CD4-positive, alpha-beta memory T cell (primary cell): ENCODE measurements at regions not wholly inside any gene's neighbourhood (a gene's known extent, or its start where the extent isn't known, plus 50 kb on each side); places are given as distances from the start of the nearest gene placed in this dataset.

Source experiments
- CTCF ChIA-PET: fragments of 350-600 bp; sonication (Branson Sonifier 250); formaldehyde crosslinking; loops from one replicate; lab custom pipeline; 2021; ENCODE audit warnings: inconsistent platforms; ENCODE audit not compliant: partially characterized antibody; lab: Charles Lee
- POLR2A ChIA-PET: fragments of 350-600 bp; sonication (Branson Sonifier 250); formaldehyde crosslinking; loops from one replicate; lab custom pipeline; 2021; ENCODE audit not compliant: partially characterized antibody; lab: Charles Lee
- DNase-seq, 5 donors: peaks; one replicate each; pipeline versions ENCODE4 v3.0.0 to v3.0.0-alpha.2; 2020 to 2022; ENCODE audit warnings: mixed read lengths in 1 of 5
- H3K27ac ChIP-seq: one replicate; pipeline ENCODE4 v1.7.0; 2013; ENCODE audit warnings: low read depth, low read length
- H3K27me3 ChIP-seq: 2 replicates; pipeline ENCODE4 v1.7.0; 2013; ENCODE audit warnings: mild to moderate bottlenecking, low read length, moderate library complexity; ENCODE audit not compliant: insufficient read depth
- H3K36me3 ChIP-seq: 2 replicates; pipeline ENCODE4 v1.7.0; 2013; ENCODE audit warnings: mild to moderate bottlenecking, low read length, moderate library complexity; ENCODE audit not compliant: insufficient read depth
- H3K4me1 ChIP-seq: 2 replicates; pipeline ENCODE4 v1.7.0; 2013; ENCODE audit warnings: mild to moderate bottlenecking, low read length, moderate library complexity; ENCODE audit not compliant: insufficient read depth
- H3K4me3 ChIP-seq, 2 donors: one replicate each; pipeline ENCODE4 v1.7.0; 2013; ENCODE audit warnings: low read length in 2 of 2, mild to moderate bottlenecking in 1 of 2
- H3K9me3 ChIP-seq, 2 donors: one replicate each; pipeline ENCODE4 v1.7.0; 2013; ENCODE audit warnings: low read length in 2 of 2, control low read depth in 1 of 2; ENCODE audit not compliant: control insufficient read depth in 1 of 2
- H3K27ac Mint-ChIP-seq, 7 donors: one replicate each; pipeline ENCODE4 v1.8.0; 2020 to 2021; ENCODE audit warnings: mixed read lengths in 7 of 7, mild to moderate bottlenecking in 6 of 7, inconsistent platforms in 3 of 7, moderate library complexity in 3 of 7
- H3K27me3 Mint-ChIP-seq, 2 donors: one replicate each; pipeline ENCODE4 v1.8.0; 2020 to 2021; ENCODE audit warnings: mixed read lengths in 2 of 2
- H3K36me3 Mint-ChIP-seq, 2 donors: one replicate each; pipeline ENCODE4 v1.8.0; 2020 to 2021; ENCODE audit warnings: mixed read lengths in 2 of 2, inconsistent platforms in 1 of 2, mild to moderate bottlenecking in 1 of 2
- H3K4me1 Mint-ChIP-seq, 4 donors: one replicate each; pipeline ENCODE4 v1.8.0; 2020 to 2021; ENCODE audit warnings: mixed read lengths in 4 of 4, mild to moderate bottlenecking in 1 of 4
- H3K4me3 Mint-ChIP-seq, 8 donors: one replicate each; pipeline ENCODE4 v1.8.0; 2020 to 2021; ENCODE audit warnings: mixed read lengths in 8 of 8, mild to moderate bottlenecking in 7 of 8, moderate library complexity in 6 of 8, inconsistent platforms in 3 of 8
- H3K9me3 Mint-ChIP-seq, 8 donors: one replicate each; pipeline ENCODE4 v1.8.0; 2020 to 2021; ENCODE audit warnings: mixed read lengths in 8 of 8, mild to moderate bottlenecking in 5 of 8, inconsistent platforms in 3 of 8, moderate library complexity in 1 of 8
- intact Hi-C: fragments of 100-400 bp; cut with micrococcal nuclease; formaldehyde crosslinking; loops from one replicate; pipeline ENCODE4 v1.15.1; 2023

GRCh38 chr22:25366876-25367466, 147.5 kb downstream of the CRYBB2 start:
- Mint-ChIP-seq H3K4me1 (peaks cover 2 to 17% (median 4%) of the 10 kb centered on the region in 4 donors), H3K27ac (peak overlapping the region in 1 of 7 donors; percentile 43), H3K9me3 (no peaks in the 10 kb centered on the region), H3K36me3 (peaks cover 4 to 8% of the 10 kb centered on the region in 2 donors), H3K27me3 (no peaks in the 10 kb centered on the region), H3K4me3 (no peak overlapping the region)
- Histone ChIP-seq H3K36me3 (no peaks in the 10 kb centered on the region), H3K9me3 (no peaks in the 10 kb centered on the region), H3K4me3 (no peak overlapping the region), H3K27ac (no peak overlapping the region), H3K4me1 (no peaks in the 10 kb centered on the region), H3K27me3 (no peaks in the 10 kb centered on the region)
- ChIA-PET POLR2A (no interaction called here), CTCF (interaction anchor here (0.9 kb wide), 1 partner anchor 8 kb away, joined by 3 read pairs; no protein-coding TSS in a partner anchor)
- no peak for DNase-seq
- intact Hi-C loops, result no loop called here

DNA sequence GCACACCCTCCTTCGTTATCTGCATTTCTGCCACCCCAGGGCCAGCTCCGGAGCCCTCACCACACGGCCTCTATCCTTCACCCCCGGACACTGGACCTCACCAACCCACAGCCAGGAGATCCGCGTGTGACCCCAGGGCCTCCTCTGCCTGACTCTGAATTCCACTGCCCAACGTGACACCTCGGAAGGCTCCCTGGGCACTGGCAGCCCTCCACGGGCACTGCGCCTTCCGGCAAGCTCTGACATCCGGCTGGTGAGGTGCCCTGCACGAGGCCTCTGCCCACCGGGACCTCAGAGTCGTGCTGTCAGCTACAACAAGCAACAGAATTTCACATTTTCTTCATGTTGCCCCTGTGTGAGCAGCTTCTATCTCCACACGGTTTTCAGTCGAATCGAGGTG, 148.3 kb downstream of the CRYBB2 start:
- Mint-ChIP-seq H3K4me3 (no peak overlapping the region), H3K27me3 (no peaks in the 10 kb centered on the region), H3K4me1 (peaks cover 0 to 11% (median 4%) of the 10 kb centered on the region in 4 donors), H3K27ac (peak overlapping the region in 1 of 7 donors; percentile 88), H3K9me3 (no peaks in the 10 kb centered on the region), H3K36me3 (peaks cover 4 to 7% of the 10 kb centered on the region in 2 donors)
- no peaks in the 10 kb centered on the region for H3K9me3 ChIP-seq
- no peaks in the 10 kb centered on the region for H3K27me3 ChIP-seq
- no peak for DNase-seq
- POLR2A ChIA-PET, result no interaction called here
- H3K4me3 ChIP-seq, result no peak overlapping the region
- H3K4me1 ChIP-seq, result no peaks in the 10 kb centered on the region
- no peaks in the 10 kb centered on the region for H3K36me3 ChIP-seq
- H3K27ac ChIP-seq, result no peak overlapping the region
- CTCF ChIA-PET, result no interaction called here
- intact Hi-C loops, result no loop called here

- Histone ChIP-seq H3K9me3 (no peaks in the 10 kb centered on the region), H3K4me1 (no peaks in the 10 kb centered on the region), H3K4me3 (no peak overlapping the region), H3K36me3 (no peaks in the 10 kb centered on the region), H3K27ac (no peak overlapping the region), H3K27me3 (no peaks in the 10 kb centered on the region)
- Mint-ChIP-seq H3K27ac (peak overlapping the region in 2 of 7 donors; percentile 19 to 77), H3K9me3 (no peaks in the 10 kb centered on the region), H3K4me1 (peaks cover 0 to 11% (median 4%) of the 10 kb centered on the region in 4 donors), H3K27me3 (no peaks in the 10 kb centered on the region), H3K4me3 (no peak overlapping the region), H3K36me3 (peaks cover 7 to 9% of the 10 kb centered on the region in 2 donors)
- CTCF ChIA-PET, result no interaction called here
- DNase-seq, result no peak
- POLR2A ChIA-PET, result no interaction called here
- intact Hi-C loops, result no loop called here
Observed at GRCh38 chr22:25368271-25368670, 148.8 kb downstream of the CRYBB2 start.

DNA sequence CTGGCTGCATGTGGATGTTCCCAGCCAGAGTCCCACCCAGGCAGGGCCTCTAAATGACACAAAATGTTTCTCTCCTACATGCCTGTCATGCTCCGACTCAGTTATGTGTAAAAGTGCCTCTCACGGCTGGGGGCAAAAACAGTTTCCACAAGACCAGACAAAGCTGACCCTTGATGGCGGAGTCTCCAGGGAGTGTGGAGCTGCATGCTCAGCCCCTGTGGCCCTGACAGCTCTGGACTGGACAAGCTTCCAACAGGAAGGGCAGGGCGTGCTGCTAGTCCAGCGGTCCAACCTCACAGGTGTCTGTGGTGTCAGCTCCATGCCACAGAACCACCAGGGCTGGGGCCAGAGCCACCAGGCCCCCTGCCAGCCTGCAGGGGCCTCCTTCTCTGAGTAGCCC, 149.6 kb downstream of the CRYBB2 start:
- peaks cover 0 to 11% (median 4%) of the 10 kb centered on the region in 4 donors for H3K4me1 Mint-ChIP-seq
- H3K27ac ChIP-seq, result no peak overlapping the region
- H3K4me3 Mint-ChIP-seq, result no peak overlapping the region
- peaks cover 7 to 11% of the 10 kb centered on the region in 2 donors for H3K36me3 Mint-ChIP-seq
- no peaks in the 10 kb centered on the region for H3K36me3 ChIP-seq
- peak overlapping the region in 2 of 7 donors; percentile 57 to 73 for H3K27ac Mint-ChIP-seq
- H3K9me3 ChIP-seq, result no peaks in the 10 kb centered on the region
- H3K27me3 Mint-ChIP-seq, result no peaks in the 10 kb centered on the region
- intact Hi-C loops, result no loop called here
- CTCF ChIA-PET, result no interaction called here
- no peaks in the 10 kb centered on the region for H3K4me1 ChIP-seq
- no peak for DNase-seq
- no peaks in the 10 kb centered on the region for H3K9me3 Mint-ChIP-seq
- POLR2A ChIA-PET, result no interaction called here
- H3K27me3 ChIP-seq, result no peaks in the 10 kb centered on the region
- no peak overlapping the region for H3K4me3 ChIP-seq

GRCh38 chr22:25370322-25370721, 150.9 kb downstream of the CRYBB2 start:
- peak overlapping the region in 1 of 7 donors; percentile 18 for H3K27ac Mint-ChIP-seq
- intact Hi-C loops, result no loop called here
- peaks cover 0 to 13% (median 5%) of the 10 kb centered on the region in 4 donors for H3K4me1 Mint-ChIP-seq
- H3K36me3 Mint-ChIP-seq, result peaks cover 15 to 21% of the 10 kb centered on the region in 2 donors
- no peaks in the 10 kb centered on the region for H3K9me3 Mint-ChIP-seq
- no peak overlapping the region for H3K27ac ChIP-seq
- H3K9me3 ChIP-seq, result no peaks in the 10 kb centered on the region
- no peak for DNase-seq
- no peaks in the 10 kb centered on the region for H3K4me1 ChIP-seq
- peaks cover 3% of the 10 kb centered on the region for H3K36me3 ChIP-seq
- no peaks in the 10 kb centered on the region for H3K27me3 Mint-ChIP-seq
- H3K4me3 Mint-ChIP-seq, result no peak overlapping the region
- no peaks in the 10 kb centered on the region for H3K27me3 ChIP-seq
- no peak overlapping the region for H3K4me3 ChIP-seq
- POLR2A ChIA-PET, result no interaction called here
- CTCF ChIA-PET, result no interaction called here

GRCh38 chr22:25372000-25372595, 152.7 kb downstream of the CRYBB2 start:
- Histone ChIP-seq H3K9me3 (no peaks in the 10 kb centered on the region), H3K4me1 (no peaks in the 10 kb centered on the region), H3K36me3 (peaks cover 3% of the 10 kb centered on the region), H3K27me3 (no peaks in the 10 kb centered on the region), H3K4me3 (no peak overlapping the region), H3K27ac (no peak overlapping the region)
- H3K4me1 Mint-ChIP-seq, result peaks cover 3 to 13% (median 6%) of the 10 kb centered on the region in 4 donors
- H3K27me3 Mint-ChIP-seq, result no peaks in the 10 kb centered on the region
- no peak overlapping the region for H3K27ac Mint-ChIP-seq
- intact Hi-C loops, result no loop called here
- ChIA-PET POLR2A (no interaction called here), CTCF (interaction anchor here (1.2 to 3.0 kb wide), 2 partner anchors 9 to 11 kb away, joined by 3 to 8 read pairs; no protein-coding TSS in a partner anchor)
- H3K9me3 Mint-ChIP-seq, result no peaks in the 10 kb centered on the region
- peaks cover 19 to 25% of the 10 kb centered on the region in 2 donors for H3K36me3 Mint-ChIP-seq
- H3K4me3 Mint-ChIP-seq, result no peak overlapping the region
- DNase-seq, result no peak

- Histone ChIP-seq H3K4me3 (no peak overlapping the region), H3K27me3 (no peaks in the 10 kb centered on the region), H3K27ac (no peak overlapping the region), H3K36me3 (peaks cover 3% of the 10 kb centered on the region), H3K4me1 (no peaks in the 10 kb centered on the region), H3K9me3 (no peaks in the 10 kb centered on the region)
- DNase-seq, result no peak
- H3K27ac Mint-ChIP-seq, result no peak overlapping the region
- POLR2A ChIA-PET, result no interaction called here
- intact Hi-C loops, result no loop called here
- no peaks in the 10 kb centered on the region for H3K9me3 Mint-ChIP-seq
- CTCF ChIA-PET, result interaction anchor here (0.8 to 3.0 kb wide), 2 partner anchors 11 to 13 kb away, joined by 3 to 8 read pairs; no protein-coding TSS in a partner anchor
- H3K36me3 Mint-ChIP-seq, result peaks cover 24 to 29% of the 10 kb centered on the region in 2 donors
- H3K4me3 Mint-ChIP-seq, result no peak overlapping the region
- peaks cover 0 to 8% (median 5%) of the 10 kb centered on the region in 4 donors for H3K4me1 Mint-ChIP-seq
- no peaks in the 10 kb centered on the region for H3K27me3 Mint-ChIP-seq
Observed at GRCh38 chr22:25373961-25374360, 154.5 kb downstream of the CRYBB2 start.
